ENCODE measurements at regions not wholly inside any gene's neighbourhood (a gene's known extent, or its start where the extent isn't known, plus 50 kb on each side); places are given as distances from the start of the nearest gene placed in this dataset.

DNA sequence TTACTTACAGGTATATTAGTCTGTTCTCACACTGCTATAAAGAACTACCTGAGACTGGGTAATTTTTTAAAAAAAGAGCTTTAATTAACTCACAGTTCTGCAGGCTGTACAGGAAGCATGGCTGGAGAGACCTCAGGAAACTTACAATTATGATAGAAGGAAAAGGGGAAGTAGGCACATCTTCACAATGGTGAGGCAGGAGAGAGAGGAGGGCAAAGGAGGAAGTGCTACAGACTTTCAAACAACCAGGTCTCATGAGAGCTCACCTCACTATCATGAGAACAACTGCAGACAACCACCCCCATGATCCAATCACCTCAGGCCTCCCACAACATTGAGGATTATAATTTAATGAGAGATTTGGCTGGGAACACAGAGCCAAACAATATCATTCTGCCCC, 511.7 kb downstream of the SLITRK6 start:
- Histone ChIP-seq H3K9me3 (no peaks in the 10 kb centered on the region), H3K4me3 (ENCODE audit: low read depth, low read length) (no peak overlapping the region), H3K4me1 (peaks cover 21% of the 10 kb centered on the region), H3K36me3 (ENCODE audit: control insufficient read depth, insufficient read depth, low read length) (no peaks in the 10 kb centered on the region), H3K27me3 (replicated peaks; ENCODE audit: control insufficient read depth, insufficient read depth, low read length) (no peaks in the 10 kb centered on the region)
- Mint-ChIP-seq H3K27ac (ENCODE audit: unreplicated experiment) (no peak overlapping the region), H3K9me3 (ENCODE audit: unreplicated experiment) (peaks cover 19% of the 10 kb centered on the region), H3K27me3 (ENCODE audit: insufficient read depth, unreplicated experiment) (no peaks in the 10 kb centered on the region), H3K4me1 (ENCODE audit: low read depth, unreplicated experiment) (peaks cover 15% of the 10 kb centered on the region), H3K36me3 (ENCODE audit: insufficient read depth, unreplicated experiment) (no peaks in the 10 kb centered on the region), H3K4me3 (ENCODE audit: unreplicated experiment) (no peak overlapping the region)
- POLR2A ChIA-PET = no interaction called here
- CTCF ChIA-PET = no interaction called here
- no TSS peak for BruUV-seq (replicated peaks)
- TF ChIP-seq, protein P1, sequence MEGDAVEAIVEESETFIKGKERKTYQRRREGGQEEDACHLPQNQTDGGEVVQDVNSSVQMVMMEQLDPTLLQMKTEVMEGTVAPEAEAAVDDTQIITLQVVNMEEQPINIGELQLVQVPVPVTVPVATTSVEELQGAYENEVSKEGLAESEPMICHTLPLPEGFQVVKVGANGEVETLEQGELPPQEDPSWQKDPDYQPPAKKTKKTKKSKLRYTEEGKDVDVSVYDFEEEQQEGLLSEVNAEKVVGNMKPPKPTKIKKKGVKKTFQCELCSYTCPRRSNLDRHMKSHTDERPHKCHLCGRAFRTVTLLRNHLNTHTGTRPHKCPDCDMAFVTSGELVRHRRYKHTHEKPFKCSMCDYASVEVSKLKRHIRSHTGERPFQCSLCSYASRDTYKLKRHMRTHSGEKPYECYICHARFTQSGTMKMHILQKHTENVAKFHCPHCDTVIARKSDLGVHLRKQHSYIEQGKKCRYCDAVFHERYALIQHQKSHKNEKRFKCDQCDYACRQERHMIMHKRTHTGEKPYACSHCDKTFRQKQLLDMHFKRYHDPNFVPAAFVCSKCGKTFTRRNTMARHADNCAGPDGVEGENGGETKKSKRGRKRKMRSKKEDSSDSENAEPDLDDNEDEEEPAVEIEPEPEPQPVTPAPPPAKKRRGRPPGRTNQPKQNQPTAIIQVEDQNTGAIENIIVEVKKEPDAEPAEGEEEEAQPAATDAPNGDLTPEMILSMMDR (IDR thresholded peaks at IDR 0.05; ENCODE audit: insufficient read depth in 1 of 2, low read depth in 1 of 2, low read length in 1 of 2, severe bottlenecking in 1 of 2, unreplicated experiment in 1 of 2) = no peak
- no peak for DNase-seq
- intact Hi-C loops (cut with micrococcal nuclease; ENCODE audit: unreplicated experiment) = no loop called here

DNA sequence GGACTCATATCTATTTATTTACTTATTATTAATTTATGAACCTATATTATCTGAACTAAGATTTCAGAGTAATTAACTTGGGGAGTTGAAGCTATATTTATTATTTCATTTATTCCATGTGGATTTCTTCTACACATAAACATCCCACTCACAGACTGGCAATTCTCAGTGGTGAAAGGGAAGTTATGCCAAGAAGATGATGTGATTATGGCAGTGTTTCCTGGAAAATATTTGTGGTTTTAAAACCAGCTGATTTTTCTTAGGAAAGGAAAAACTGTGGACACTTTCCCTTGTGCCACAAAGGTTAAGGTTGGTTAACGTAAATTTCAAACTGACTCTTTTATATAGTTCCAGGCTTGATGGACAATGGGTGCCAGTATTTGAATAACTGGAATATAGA, 513.1 kb downstream of the SLITRK6 start:
- no peaks in the 10 kb centered on the region for H3K27me3 Mint-ChIP-seq (ENCODE audit: insufficient read depth, unreplicated experiment)
- H3K4me3 Mint-ChIP-seq (ENCODE audit: unreplicated experiment) = no peak overlapping the region
- intact Hi-C loops (cut with micrococcal nuclease; ENCODE audit: unreplicated experiment) = no loop called here
- ChIA-PET CTCF (no interaction called here), POLR2A (no interaction called here)
- Histone ChIP-seq H3K9me3 (no peaks in the 10 kb centered on the region), H3K4me1 (peaks cover 25% of the 10 kb centered on the region), H3K27me3 (replicated peaks; ENCODE audit: control insufficient read depth, insufficient read depth, low read length) (no peaks in the 10 kb centered on the region), H3K4me3 (ENCODE audit: low read depth, low read length) (no peak overlapping the region), H3K36me3 (ENCODE audit: control insufficient read depth, insufficient read depth, low read length) (no peaks in the 10 kb centered on the region)
- TF ChIP-seq, protein P1 (IDR thresholded peaks at IDR 0.05; ENCODE audit: insufficient read depth in 1 of 2, low read depth in 1 of 2, low read length in 1 of 2, severe bottlenecking in 1 of 2, unreplicated experiment in 1 of 2) = no peak
- no TSS peak for BruUV-seq (replicated peaks)
- no peaks in the 10 kb centered on the region for H3K36me3 Mint-ChIP-seq (ENCODE audit: insufficient read depth, unreplicated experiment)
- peaks cover 19% of the 10 kb centered on the region for H3K9me3 Mint-ChIP-seq (ENCODE audit: unreplicated experiment)
- H3K27ac Mint-ChIP-seq (ENCODE audit: unreplicated experiment) = no peak overlapping the region
- no peak for DNase-seq
- H3K4me1 Mint-ChIP-seq (ENCODE audit: low read depth, unreplicated experiment) = peaks cover 15% of the 10 kb centered on the region

DNA sequence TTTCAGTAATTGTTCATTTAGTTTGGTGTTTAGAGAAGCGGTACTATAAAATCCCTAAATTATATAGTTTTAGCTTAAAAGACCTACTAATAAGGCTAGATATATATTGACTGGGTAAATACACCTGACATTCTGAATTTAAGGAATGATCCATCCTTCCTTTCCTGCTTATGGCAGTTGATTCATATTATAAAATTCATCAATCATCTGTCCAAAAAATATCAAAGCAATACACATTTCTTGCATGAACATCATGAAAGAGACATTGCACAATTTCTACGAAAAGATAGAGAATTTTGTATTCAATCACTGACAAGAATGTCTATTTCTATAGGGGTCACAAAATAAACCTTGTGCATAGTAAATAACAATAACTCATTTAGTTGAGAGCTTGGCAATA, 514.9 kb downstream of the SLITRK6 start:
- no TSS peak for BruUV-seq (replicated peaks)
- Histone ChIP-seq H3K4me3 (ENCODE audit: low read depth, low read length) (no peak overlapping the region), H3K36me3 (ENCODE audit: control insufficient read depth, insufficient read depth, low read length) (no peaks in the 10 kb centered on the region), H3K4me1 (peaks cover 25% of the 10 kb centered on the region), H3K9me3 (no peaks in the 10 kb centered on the region), H3K27me3 (replicated peaks; ENCODE audit: control insufficient read depth, insufficient read depth, low read length) (no peaks in the 10 kb centered on the region)
- no peak for DNase-seq
- POLR2A ChIA-PET = interaction anchor here (0.6 kb wide), 1 partner anchor 34 kb away, joined by 3 read pairs; no protein-coding TSS in a partner anchor
- CTCF ChIA-PET = no interaction called here
- H3K9me3 Mint-ChIP-seq (ENCODE audit: unreplicated experiment) = peaks cover 14% of the 10 kb centered on the region
- intact Hi-C loops (cut with micrococcal nuclease; ENCODE audit: unreplicated experiment) = no loop called here
- H3K27ac Mint-ChIP-seq (ENCODE audit: unreplicated experiment) = no peak overlapping the region
- no peaks in the 10 kb centered on the region for H3K36me3 Mint-ChIP-seq (ENCODE audit: insufficient read depth, unreplicated experiment)
- no peak overlapping the region for H3K4me3 Mint-ChIP-seq (ENCODE audit: unreplicated experiment)
- H3K27me3 Mint-ChIP-seq (ENCODE audit: insufficient read depth, unreplicated experiment) = no peaks in the 10 kb centered on the region
- TF ChIP-seq, protein P1 (IDR thresholded peaks at IDR 0.05; ENCODE audit: insufficient read depth in 1 of 2, low read depth in 1 of 2, low read length in 1 of 2, severe bottlenecking in 1 of 2, unreplicated experiment in 1 of 2) = no peak
- peaks cover 15% of the 10 kb centered on the region for H3K4me1 Mint-ChIP-seq (ENCODE audit: low read depth, unreplicated experiment)

Measured in Caco-2 (cell line).